Upper lobe of left lung (tissue), 4 donors: ENCODE measurements at regions not wholly inside any gene's neighbourhood (a gene's known extent, or its start where the extent isn't known, plus 50 kb on each side); places are given as distances from the start of the nearest gene placed in this dataset.

ENCODE experiments used
- EP300 ChIP-seq, 4 donors: sonication (generic); formaldehyde crosslinking; IDR thresholded peaks; one replicate each; pipeline ENCODE4 v1.5.1; 2017; ENCODE audit warnings: antibody characterized with exemption in 4 of 4, control low read depth in 2 of 4
- POLR2A ChIP-seq, 4 donors: fragments of 450-650 bp; IDR thresholded peaks; one replicate each; pipeline ENCODE4 v1.5.1; 2016 to 2017; ENCODE audit warnings: antibody characterized with exemption in 4 of 4, mild to moderate bottlenecking in 2 of 4
- POLR2AphosphoS5 ChIP-seq, 2 donors: sonication (generic); formaldehyde crosslinking; IDR thresholded peaks; one replicate each; pipeline ENCODE4 v1.5.1; 2017; ENCODE audit warnings: antibody characterized with exemption in 2 of 2
- TF ChIP-seq, protein P1 (sequence below), 6 experiments: fragments of 450-650 bp in 4 of 6; fragments of 200-600 bp in 2 of 6; sonication (generic) in 2 of 6; IDR thresholded peaks; one replicate each; pipeline ENCODE4 v1.5.1; 2016 to 2019; ENCODE audit warnings: antibody characterized with exemption in 6 of 6

GRCh38 chr17:34126496-34126895 lies 128.6 kb upstream of the CCL2 start:
- TF ChIP-seq EP300 (IDR thresholded peaks at IDR 0.05) = no peak
- TF ChIP-seq, protein P1, sequence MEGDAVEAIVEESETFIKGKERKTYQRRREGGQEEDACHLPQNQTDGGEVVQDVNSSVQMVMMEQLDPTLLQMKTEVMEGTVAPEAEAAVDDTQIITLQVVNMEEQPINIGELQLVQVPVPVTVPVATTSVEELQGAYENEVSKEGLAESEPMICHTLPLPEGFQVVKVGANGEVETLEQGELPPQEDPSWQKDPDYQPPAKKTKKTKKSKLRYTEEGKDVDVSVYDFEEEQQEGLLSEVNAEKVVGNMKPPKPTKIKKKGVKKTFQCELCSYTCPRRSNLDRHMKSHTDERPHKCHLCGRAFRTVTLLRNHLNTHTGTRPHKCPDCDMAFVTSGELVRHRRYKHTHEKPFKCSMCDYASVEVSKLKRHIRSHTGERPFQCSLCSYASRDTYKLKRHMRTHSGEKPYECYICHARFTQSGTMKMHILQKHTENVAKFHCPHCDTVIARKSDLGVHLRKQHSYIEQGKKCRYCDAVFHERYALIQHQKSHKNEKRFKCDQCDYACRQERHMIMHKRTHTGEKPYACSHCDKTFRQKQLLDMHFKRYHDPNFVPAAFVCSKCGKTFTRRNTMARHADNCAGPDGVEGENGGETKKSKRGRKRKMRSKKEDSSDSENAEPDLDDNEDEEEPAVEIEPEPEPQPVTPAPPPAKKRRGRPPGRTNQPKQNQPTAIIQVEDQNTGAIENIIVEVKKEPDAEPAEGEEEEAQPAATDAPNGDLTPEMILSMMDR (IDR thresholded peaks at IDR 0.05) = no peak
- no peak for TF ChIP-seq POLR2AphosphoS5 (IDR thresholded peaks at IDR 0.05)
- TF ChIP-seq POLR2A (IDR thresholded peaks at IDR 0.05) = no peak
